KMS-11 (cell line): ENCODE measurements at regions not wholly inside any gene's neighbourhood (a gene's known extent, or its start where the extent isn't known, plus 50 kb on each side); places are given as distances from the start of the nearest gene placed in this dataset.

Experiments used
- H2AFZ ChIP-seq: fragments of 200-600 bp; sonication (generic); 2 replicates; pipeline ENCODE4 v1.6.1; 2016; ENCODE audit warnings: antibody characterized with exemption, mixed run types, low read depth
- H3K27ac ChIP-seq: fragments of 200-600 bp; sonication (generic); 2 replicates; pipeline ENCODE4 v1.6.1; 2016; ENCODE audit warnings: mild to moderate bottlenecking, mixed run types
- H3K27me3 ChIP-seq: fragments of 200-600 bp; sonication (generic); 2 replicates; pipeline ENCODE4 v1.6.1; 2017; ENCODE audit warnings: mild to moderate bottlenecking, low read depth, mixed run types, moderate library complexity; ENCODE audit not compliant: insufficient read depth
- H3K36me3 ChIP-seq: fragments of 200-600 bp; sonication (generic); 2 replicates; pipeline ENCODE4 v1.6.1; 2017; ENCODE audit warnings: mild to moderate bottlenecking, mixed run types; ENCODE audit not compliant: insufficient read depth
- H3K4me1 ChIP-seq: fragments of 200-600 bp; sonication (generic); 2 replicates; pipeline ENCODE4 v1.6.1; 2016; ENCODE audit warnings: mild to moderate bottlenecking, low read depth, mixed run types; ENCODE audit not compliant: poor library complexity, severe bottlenecking
- H3K4me2 ChIP-seq: fragments of 200-600 bp; sonication (generic); 2 replicates; pipeline ENCODE4 v1.7.0; 2016; ENCODE audit warnings: mild to moderate bottlenecking, mixed run types
- H3K4me3 ChIP-seq: fragments of 200-600 bp; sonication (generic); IDR thresholded peaks from 2 replicates; pipeline ENCODE4 v1.6.1; 2017; ENCODE audit warnings: low read depth, low read length, mixed read lengths; ENCODE audit not compliant: insufficient read depth
- H3K79me2 ChIP-seq: fragments of 200-600 bp; sonication (generic); 2 replicates; pipeline ENCODE4 v1.6.1; 2016; ENCODE audit warnings: low read depth, mixed run types; ENCODE audit not compliant: insufficient read depth
- H3K9ac ChIP-seq: fragments of 200-600 bp; sonication (generic); 2 replicates; pipeline ENCODE4 v1.6.1; 2016; ENCODE audit warnings: mild to moderate bottlenecking, mixed run types
- H4K20me1 ChIP-seq: fragments of 200-600 bp; sonication (generic); 2 replicates; pipeline ENCODE4 v1.6.1; 2016; ENCODE audit warnings: mild to moderate bottlenecking, mixed run types; ENCODE audit not compliant: insufficient read depth
- TF ChIP-seq, protein P1 (sequence below): fragments of 200-600 bp; sonication (generic); conservative IDR thresholded peaks from 2 replicates; pipeline ENCODE4 v1.6.1; 2017; ENCODE audit warnings: low read depth, mild to moderate bottlenecking, antibody characterized with exemption, low read length, moderate library complexity, mixed read lengths

DNA sequence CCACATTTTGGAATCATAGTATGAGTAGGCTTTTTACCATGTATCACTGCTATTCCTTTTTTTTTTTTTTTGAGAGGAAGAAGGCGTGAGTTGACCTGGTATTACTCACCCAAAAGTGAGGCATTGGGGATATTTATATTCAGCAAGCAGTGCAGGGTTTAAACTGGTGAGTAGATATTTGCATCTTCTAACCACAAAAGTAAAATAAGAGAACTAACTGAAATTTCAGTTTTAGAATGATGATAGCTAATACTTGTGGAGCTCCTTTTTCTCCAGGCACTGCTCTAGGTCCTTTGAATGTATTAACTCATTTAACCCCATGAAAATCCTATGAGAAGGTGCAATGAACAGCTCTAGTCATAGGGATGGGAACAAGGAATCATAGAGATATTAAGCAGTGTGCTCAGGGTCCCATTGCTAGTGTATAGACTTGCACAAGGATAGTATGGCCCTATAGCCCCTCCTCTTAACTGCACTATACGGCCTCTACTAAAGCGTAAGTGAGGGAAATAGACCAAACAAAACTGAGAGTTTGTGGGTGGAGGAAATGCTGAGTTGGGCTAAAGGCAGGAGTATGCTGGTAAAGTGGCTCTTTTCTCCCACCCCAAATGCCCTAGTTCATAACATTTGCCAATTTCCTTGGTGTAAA lies 104.3 kb upstream of the MAX start:
- Histone ChIP-seq H3K4me2 (peak overlapping the region; percentile 74), H3K27ac (peak overlapping the region; percentile 50), H3K79me2 (no peaks in the 10 kb centered on the region), H3K9ac (no peak overlapping the region), H2AFZ (peak overlapping the region; percentile 8; the same call in 1 of the 2 replicates), H3K4me1 (peaks cover 71% of the 10 kb centered on the region), H3K36me3 (no peaks in the 10 kb centered on the region), H3K27me3 (no peaks in the 10 kb centered on the region), H4K20me1 (no peaks in the 10 kb centered on the region), H3K4me3 (no peak overlapping the region)
- TF ChIP-seq, protein P1, sequence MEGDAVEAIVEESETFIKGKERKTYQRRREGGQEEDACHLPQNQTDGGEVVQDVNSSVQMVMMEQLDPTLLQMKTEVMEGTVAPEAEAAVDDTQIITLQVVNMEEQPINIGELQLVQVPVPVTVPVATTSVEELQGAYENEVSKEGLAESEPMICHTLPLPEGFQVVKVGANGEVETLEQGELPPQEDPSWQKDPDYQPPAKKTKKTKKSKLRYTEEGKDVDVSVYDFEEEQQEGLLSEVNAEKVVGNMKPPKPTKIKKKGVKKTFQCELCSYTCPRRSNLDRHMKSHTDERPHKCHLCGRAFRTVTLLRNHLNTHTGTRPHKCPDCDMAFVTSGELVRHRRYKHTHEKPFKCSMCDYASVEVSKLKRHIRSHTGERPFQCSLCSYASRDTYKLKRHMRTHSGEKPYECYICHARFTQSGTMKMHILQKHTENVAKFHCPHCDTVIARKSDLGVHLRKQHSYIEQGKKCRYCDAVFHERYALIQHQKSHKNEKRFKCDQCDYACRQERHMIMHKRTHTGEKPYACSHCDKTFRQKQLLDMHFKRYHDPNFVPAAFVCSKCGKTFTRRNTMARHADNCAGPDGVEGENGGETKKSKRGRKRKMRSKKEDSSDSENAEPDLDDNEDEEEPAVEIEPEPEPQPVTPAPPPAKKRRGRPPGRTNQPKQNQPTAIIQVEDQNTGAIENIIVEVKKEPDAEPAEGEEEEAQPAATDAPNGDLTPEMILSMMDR, result no peak

DNA sequence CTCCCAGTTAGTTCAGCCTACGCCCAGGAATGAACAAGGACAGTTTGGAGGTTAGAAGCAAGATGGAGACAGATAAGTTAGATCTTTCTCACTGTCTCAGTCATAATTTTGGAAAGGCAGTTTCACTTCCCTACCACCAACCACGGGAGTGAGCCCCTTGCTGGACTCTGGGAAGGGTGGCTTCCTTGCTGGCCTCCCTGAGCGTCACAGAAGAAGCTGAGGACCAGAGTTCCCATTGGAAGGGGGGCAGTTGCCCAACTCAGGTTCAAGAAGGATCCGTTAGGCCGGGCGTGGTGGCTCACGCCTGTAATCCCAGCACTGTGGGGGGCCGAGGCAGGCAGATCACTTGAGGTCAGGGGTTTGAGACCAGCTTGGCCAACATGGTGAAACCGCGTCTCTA lies 106.2 kb upstream of the MAX start:
- Histone ChIP-seq H3K36me3 (no peaks in the 10 kb centered on the region), H3K4me1 (peaks cover 74% of the 10 kb centered on the region), H3K79me2 (no peaks in the 10 kb centered on the region), H4K20me1 (no peaks in the 10 kb centered on the region), H3K4me2 (peak overlapping the region; percentile 37), H3K9ac (no peak overlapping the region), H2AFZ (no peak overlapping the region), H3K4me3 (no peak overlapping the region), H3K27me3 (no peaks in the 10 kb centered on the region), H3K27ac (no peak overlapping the region)
- TF ChIP-seq, protein P1, result no peak

DNA sequence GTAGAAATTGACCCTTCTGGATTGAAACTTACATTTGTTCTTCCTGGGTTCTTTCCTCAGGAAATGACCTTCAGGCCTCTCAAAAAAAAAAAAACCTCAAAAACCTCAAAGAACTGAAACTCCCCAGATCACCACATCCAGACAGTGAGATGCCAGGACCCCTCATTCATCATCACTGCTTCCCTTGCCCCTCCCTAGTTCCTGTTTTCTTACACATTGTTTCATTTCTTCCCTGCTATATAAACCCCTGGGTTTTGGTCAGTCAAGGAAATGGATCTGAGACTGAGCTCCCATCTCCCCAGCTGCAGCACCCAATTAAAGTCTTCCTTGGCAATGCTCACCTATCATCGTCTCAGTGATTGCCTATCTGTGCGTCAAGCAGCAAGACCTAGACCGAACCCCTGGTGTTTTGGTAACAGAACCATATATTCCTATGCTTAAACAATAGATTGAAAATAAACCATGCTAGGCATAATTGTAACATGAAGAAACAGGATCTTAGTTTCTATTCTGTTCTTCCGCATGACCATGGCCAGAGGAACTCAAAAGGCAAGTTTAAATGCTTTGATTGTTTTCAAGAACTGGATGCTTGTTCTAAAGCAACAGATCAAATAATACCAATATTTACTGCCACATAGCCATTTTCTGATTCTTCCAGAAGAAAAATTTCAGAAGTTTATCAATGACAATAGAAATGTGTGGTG lies 108.0 kb upstream of the MAX start:
- no peaks in the 10 kb centered on the region for H4K20me1 ChIP-seq
- H3K9ac ChIP-seq, result no peak overlapping the region
- TF ChIP-seq, protein P1, result no peak
- no peaks in the 10 kb centered on the region for H3K79me2 ChIP-seq
- no peak overlapping the region for H3K4me3 ChIP-seq
- no peak overlapping the region for H2AFZ ChIP-seq
- no peaks in the 10 kb centered on the region for H3K27me3 ChIP-seq
- peak overlapping the region; percentile 58 for H3K4me2 ChIP-seq
- no peaks in the 10 kb centered on the region for H3K36me3 ChIP-seq
- peaks cover 65% of the 10 kb centered on the region for H3K4me1 ChIP-seq
- H3K27ac ChIP-seq, result peak overlapping the region; percentile 12; the same call in 1 of the 2 replicates

DNA sequence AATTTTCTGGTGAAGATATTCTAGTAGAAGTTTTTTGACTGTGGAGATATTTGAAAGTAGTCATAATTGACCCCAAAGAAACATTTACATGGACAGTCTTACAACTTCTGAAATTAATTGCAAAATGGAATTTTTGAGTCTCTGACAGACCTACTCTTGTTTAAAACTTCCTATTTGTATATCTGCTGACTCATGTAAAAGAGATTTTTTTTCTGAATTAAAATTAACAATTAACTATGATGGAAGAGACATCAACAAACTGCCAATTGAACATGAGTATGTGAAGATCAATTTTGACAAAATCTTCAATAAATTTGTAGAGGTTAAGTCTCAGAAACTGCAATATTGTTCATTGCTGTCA lies 108.5 kb upstream of the MAX start:
- Histone ChIP-seq H3K4me1 (peaks cover 60% of the 10 kb centered on the region), H3K36me3 (no peaks in the 10 kb centered on the region), H3K27ac (peak overlapping the region; percentile 12; the same call in 1 of the 2 replicates), H4K20me1 (no peaks in the 10 kb centered on the region), H3K4me3 (no peak overlapping the region), H3K79me2 (no peaks in the 10 kb centered on the region), H3K9ac (no peak overlapping the region), H3K27me3 (no peaks in the 10 kb centered on the region), H3K4me2 (peak overlapping the region; percentile 58), H2AFZ (no peak overlapping the region)
- TF ChIP-seq, protein P1, result no peak
